ENCODE measurements at regions not wholly inside any gene's neighbourhood (a gene's known extent, or its start where the extent isn't known, plus 50 kb on each side); places are given as distances from the start of the nearest gene placed in this dataset.

DNA sequence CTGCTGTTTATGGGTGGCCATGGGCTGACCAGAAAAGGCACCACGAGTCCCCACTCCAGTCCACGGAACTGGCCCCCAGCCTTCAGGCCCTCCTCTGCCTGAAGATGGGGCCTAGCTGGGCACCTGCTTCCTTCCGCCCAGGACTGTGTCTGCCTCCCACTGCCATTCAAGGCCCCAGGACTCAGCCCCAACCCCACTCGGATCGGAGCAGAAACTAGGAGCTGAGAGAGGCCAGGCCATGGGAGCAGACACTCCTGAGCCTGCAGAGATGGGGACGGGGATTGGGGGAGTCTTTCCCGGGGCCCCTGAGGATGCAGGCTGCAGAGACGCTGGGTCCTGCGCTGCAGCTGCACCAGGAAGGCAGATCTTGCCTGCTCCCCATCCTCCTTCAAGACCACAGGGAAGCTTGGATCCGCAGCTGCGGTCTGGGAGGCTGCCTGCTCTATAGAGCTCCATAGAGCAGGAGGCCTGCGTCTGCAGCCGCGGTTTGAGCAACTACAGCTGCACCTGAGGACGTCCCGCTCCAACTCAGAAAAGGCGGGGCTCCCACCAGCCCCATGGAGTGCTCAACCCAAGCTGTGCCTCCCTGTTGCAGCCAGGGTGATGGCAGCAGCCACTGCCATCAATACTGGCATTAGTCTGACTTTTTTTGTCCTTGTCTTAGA lies 383.9 kb upstream of the TMCO5A start:
- TF ChIP-seq POLR2A (IDR thresholded peaks at IDR 0.05; ENCODE audit: low read length) (no peak), GATA1 (IDR thresholded peaks at IDR 0.05; ENCODE audit: low read depth, low read length) (no peak)
